K562 (cell line): ENCODE measurements at regions not wholly inside any gene's neighbourhood (a gene's known extent, or its start where the extent isn't known, plus 50 kb on each side); places are given as distances from the start of the nearest gene placed in this dataset.

Experiments used
- ATAC-seq: fragments of 200-7000 bp; cut with Tn5 transposase; 3 replicates; pipeline ENCODE4 v1.9.1; 2020; ENCODE audit warnings: moderate library complexity
- BruUV-seq: library from RNA; stranded (reverse); fragments of 400-500 nt; replicated peaks from 2 replicates; lab custom pipeline; 2021; lab: Mats Ljungman, UMichigan
- CTCF ChIA-PET: fragments of 300-600 bp; formaldehyde crosslinking; extraction: SDS; loops from one replicate; lab custom pipeline; 2021; ENCODE audit warnings: low intra/inter-chr PET ratio; lab: Yijun Ruan, JAX
- POLR2A ChIA-PET: fragments of 300-600, 350-650 bp; sonication (Branson Sonifier 250); formaldehyde crosslinking; extraction: SDS; loops from one replicate; lab custom pipeline; 2021; ENCODE audit warnings: antibody characterized with exemption, inconsistent platforms; lab: Yijun Ruan, JAX
- DNase-seq, 4 experiments: peaks; one replicate each; pipeline versions ENCODE4 v3.0.0 to v3.0.0-alpha.2; 2011 to 2018; ENCODE audit warnings: low spot score in 3 of 4, mixed read lengths in 3 of 4; ENCODE audit errors: extremely low read depth in 1 of 4
- FAIRE-seq: peaks from 2 replicates; lab custom pipeline; 2011; peaks lifted over from hg19 to GRCh38; lab: Jason Lieb, UNC
- H2AFZ ChIP-seq: 2 replicates; pipeline ENCODE4 v1.6.0; 2011; ENCODE audit warnings: low read depth, low read length, control low read depth, inconsistent platforms
- H3K27ac ChIP-seq: fragments of 200-600 bp; 3 replicates; pipeline ENCODE4 v1.8.0; 2011; ENCODE audit warnings: low read depth, mild to moderate bottlenecking, control low read depth, inconsistent platforms, low read length, moderate library complexity, mixed read lengths; ENCODE audit errors: extremely low read depth
- H3K27me3 ChIP-seq, 2 experiments: fragments of 300-600 bp in 1 of 2; 2 replicates in 1 of 2; 3 replicates in 1 of 2; pipeline versions ENCODE4 v1.6.0 to v1.8.0; 2011; ENCODE audit warnings: inconsistent platforms in 2 of 2, low read length in 2 of 2, mild to moderate bottlenecking in 1 of 2, mixed read lengths in 1 of 2, moderate library complexity in 1 of 2; ENCODE audit not compliant: control insufficient read depth in 2 of 2, insufficient read depth in 2 of 2
- H3K36me3 ChIP-seq: fragments of 300-600 bp; 3 replicates; pipeline ENCODE4 v1.8.0; 2011; ENCODE audit warnings: mild to moderate bottlenecking, low read length, inconsistent platforms; ENCODE audit not compliant: control insufficient read depth, insufficient read depth
- H3K4me1 ChIP-seq, 2 experiments: fragments of 200-600 bp in 1 of 2; replicated peaks in 1 of 2; 2 replicates in 1 of 2; 3 replicates in 1 of 2; pipeline versions ENCODE4 v1.5.1 to v1.8.0; 2011; ENCODE audit warnings: inconsistent platforms in 2 of 2, low read length in 2 of 2, mild to moderate bottlenecking in 1 of 2, mixed read lengths in 1 of 2, moderate library complexity in 1 of 2; ENCODE audit not compliant: control insufficient read depth in 2 of 2, insufficient read depth in 2 of 2
- H3K4me2 ChIP-seq: 2 replicates; pipeline ENCODE4 v1.6.1; 2011; ENCODE audit warnings: low read length, control low read depth, inconsistent platforms, mixed read lengths; ENCODE audit not compliant: insufficient read depth
- H3K4me3 ChIP-seq: fragments of 200-600 bp; sonication (generic), shearing (Covaris generic); 2 replicates; pipeline ENCODE4 v1.5.1; 2016; ENCODE audit warnings: control low read depth, inconsistent platforms
- H3K79me2 ChIP-seq: fragments of 200-600 bp; 3 replicates; pipeline ENCODE4 v1.8.0; 2011; ENCODE audit warnings: low read length, inconsistent platforms; ENCODE audit not compliant: control insufficient read depth, insufficient read depth
- H3K9ac ChIP-seq, 2 experiments: 2 replicates each; pipeline versions ENCODE4 v1.6.0 to v1.6.1; 2011; ENCODE audit warnings: low read depth in 2 of 2, low read length in 2 of 2, control low read depth in 1 of 2, inconsistent platforms in 1 of 2, mild to moderate bottlenecking in 1 of 2, mixed read lengths in 1 of 2; ENCODE audit not compliant: insufficient read depth in 1 of 2
- H3K9me1 ChIP-seq: one replicate; pipeline ENCODE4 v1.6.0; 2011; ENCODE audit warnings: inconsistent platforms, mild to moderate bottlenecking, low read length, moderate library complexity; ENCODE audit not compliant: control insufficient read depth, insufficient read depth
- H3K9me3 ChIP-seq: replicated peaks from 2 replicates; pipeline ENCODE4 v1.5.1; 2011; ENCODE audit warnings: low read depth, low read length, inconsistent platforms; ENCODE audit not compliant: control insufficient read depth, insufficient read depth
- H4K20me1 ChIP-seq: replicated peaks from 2 replicates; pipeline ENCODE4 v1.6.1; 2011; ENCODE audit warnings: low read length, inconsistent platforms, mixed read lengths; ENCODE audit not compliant: control insufficient read depth, insufficient read depth
- BCL6 ChIP-seq: fragments of 250-450 bp; sonication (Bioruptor Pico); IDR thresholded peaks from 2 replicates; pipeline ENCODE4 v1.4.0; 2020
- CREBBP ChIP-seq: IDR thresholded peaks from one replicate; pipeline ENCODE4 v1.6.1; 2012; ENCODE audit warnings: low read depth, mild to moderate bottlenecking, control low read depth, inconsistent platforms, low read length
- ID3 ChIP-seq, 2 experiments: fragments of 250-450 bp in 1 of 2; fragments of 450-650 bp in 1 of 2; sonication (Bioruptor Pico) in 1 of 2; IDR thresholded peaks; 2 replicates each; pipeline versions ENCODE4 v1.6.1 to v1.8.0; 2016 to 2021; ENCODE audit warnings: mild to moderate bottlenecking in 2 of 2, moderate library complexity in 2 of 2, missing compliant biosample characterization in 1 of 2, missing genetic modification characterization in 1 of 2
- KLF16 ChIP-seq: IDR thresholded peaks from 2 replicates; pipeline ENCODE4 v1.6.1; 2016; ENCODE audit warnings: antibody characterized with exemption
- MITF ChIP-seq: IDR thresholded peaks from 2 replicates; pipeline ENCODE4 v1.6.1; 2014; ENCODE audit warnings: antibody characterized with exemption
- NCOA2 ChIP-seq, 2 experiments: fragments of 450-650 bp; IDR thresholded peaks; 2 replicates each; pipeline ENCODE4 v1.6.1; 2018; ENCODE audit warnings: mild to moderate bottlenecking in 2 of 2, moderate library complexity in 1 of 2; ENCODE audit not compliant: partially characterized antibody in 2 of 2
- XRCC3 ChIP-seq: fragments of 450-650 bp; IDR thresholded peaks from 2 replicates; pipeline ENCODE4 v1.6.1; 2017; ENCODE audit warnings: mild to moderate bottlenecking, moderate library complexity
- ZFX ChIP-seq: sonication (generic); formaldehyde crosslinking; IDR thresholded peaks from 2 replicates; pipeline ENCODE4 v1.8.0; 2022; ENCODE audit warnings: mild to moderate bottlenecking, missing genetic modification reagents, moderate library complexity
- WGBS: fragments of 100-300 bp; shearing (Covaris generic); methylation state at CpG from one replicate; pipeline ENCODE4 v1.1.6; 2016; ENCODE audit warnings: low coverage, mixed read lengths; ENCODE audit not compliant: insufficient coverage; ENCODE audit errors: missing lambda C conversion rate; 5-methylcytosine and 5-hydroxymethylcytosine counted together
- in situ Hi-C: fragments of 300-500 bp; cut with MboI; formaldehyde crosslinking; loops from 4 replicates; pipeline ENCODE4 v1.15.0; 2018; ENCODE audit warnings: inconsistent platforms, mixed read lengths
- intact Hi-C: fragments of 100-400 bp; cut with micrococcal nuclease; formaldehyde crosslinking; loops from 2 replicates; pipeline ENCODE4 v1.14.2; 2022
- TF ChIP-seq, protein P1 (sequence below): fragments of 450-650 bp; IDR thresholded peaks from 2 replicates; pipeline ENCODE4 v1.6.1; 2016; ENCODE audit warnings: low read depth, mild to moderate bottlenecking, moderate library complexity

GRCh38 chr12:129997239-129997638 is 93.4 kb upstream of the TMEM132D start:
- Histone ChIP-seq H4K20me1 (no peaks in the 10 kb centered on the region), H3K4me1 (no peaks in the 10 kb centered on the region), H3K27me3 (no peaks in the 10 kb centered on the region), H3K4me3 (no peak overlapping the region), H3K79me2 (no peaks in the 10 kb centered on the region), H3K36me3 (no peaks in the 10 kb centered on the region), H3K9ac (no peak overlapping the region), H3K27ac (no peak overlapping the region), H2AFZ (no peak overlapping the region), H3K9me3 (no peaks in the 10 kb centered on the region), H3K9me1 (no peaks in the 10 kb centered on the region), H3K4me2 (no peak overlapping the region)
- CTCF ChIA-PET: no interaction called here
- FAIRE-seq: no peak
- in situ Hi-C loops (no loop called here), intact Hi-C loops (no loop called here)
- no peak for ATAC-seq
- POLR2A ChIA-PET: no interaction called here
- 6% methylated on average over 4 of the region's 5 CpGs for WGBS
- no TSS peak for BruUV-seq
- no peak for TF ChIP-seq BCL6 (CRISPR knock-in tag)
- TF ChIP-seq ZFX (CRISPR knock-in tag): no peak
- TF ChIP-seq, protein P1, sequence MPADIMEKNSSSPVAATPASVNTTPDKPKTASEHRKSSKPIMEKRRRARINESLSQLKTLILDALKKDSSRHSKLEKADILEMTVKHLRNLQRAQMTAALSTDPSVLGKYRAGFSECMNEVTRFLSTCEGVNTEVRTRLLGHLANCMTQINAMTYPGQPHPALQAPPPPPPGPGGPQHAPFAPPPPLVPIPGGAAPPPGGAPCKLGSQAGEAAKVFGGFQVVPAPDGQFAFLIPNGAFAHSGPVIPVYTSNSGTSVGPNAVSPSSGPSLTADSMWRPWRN: no peak
- no peak for TF ChIP-seq CREBBP
- no peak for TF ChIP-seq ID3 (CRISPR knock-in tag; IDR thresholded peaks at IDR 0.05)
- no peak for TF ChIP-seq ID3 (tag; IDR thresholded peaks at IDR 0.05)
- no peak for TF ChIP-seq NCOA2 (IDR thresholded peaks at IDR 0.05; ENCODE audit: partially characterized antibody in 2 of 2)
- no peak for TF ChIP-seq XRCC3
- no peak for TF ChIP-seq MITF
- no peak for TF ChIP-seq KLF16
- no peak for DNase-seq
